GM12873 (cell line): ENCODE measurements at regions not wholly inside any gene's neighbourhood (a gene's known extent, or its start where the extent isn't known, plus 50 kb on each side); places are given as distances from the start of the nearest gene placed in this dataset.

Experiments used
- CTCF ChIP-seq: IDR thresholded peaks from 2 replicates; pipeline ENCODE4 v1.5.1; 2012; ENCODE audit warnings: low read depth, mild to moderate bottlenecking, moderate library complexity, low read length, control low read depth; ENCODE audit not compliant: insufficient read depth; ENCODE audit errors: missing control alignments

- TF ChIP-seq CTCF: no peak
Observed at GRCh38 chr2:129428086-129428660, 551.3 kb upstream of the RAB6C start.

- TF ChIP-seq CTCF: no peak
Observed at GRCh38 chr2:129430911-129431310, 548.6 kb upstream of the RAB6C start.

- no peak for TF ChIP-seq CTCF
Observed at GRCh38 chr2:129431881-129432280, 547.6 kb upstream of the RAB6C start.

- TF ChIP-seq CTCF: no peak
Observed at GRCh38 chr2:129436809-129437208, 542.7 kb upstream of the RAB6C start.

- no peak for TF ChIP-seq CTCF
Observed at GRCh38 chr2:129437725-129438124, 541.7 kb upstream of the RAB6C start.

GRCh38 chr2:129438501-129439057 lies 540.9 kb upstream of the RAB6C start:
- no peak for TF ChIP-seq CTCF

GRCh38 chr2:129439406-129440302 lies 539.8 kb upstream of the RAB6C start:
- no peak for TF ChIP-seq CTCF
